HG02840 (cell line): ENCODE measurements at regions not wholly inside any gene's neighbourhood (a gene's known extent, or its start where the extent isn't known, plus 50 kb on each side); places are given as distances from the start of the nearest gene placed in this dataset.

Experiments
- ATAC-seq: cut with Tn5 transposase; IDR thresholded peaks from one replicate; pipeline ENCODE4 v1.9.1; 2021; ENCODE audit warnings: mild to moderate bottlenecking, moderate library complexity, moderate number of reproducible peaks; ENCODE audit not compliant: unreplicated experiment, low FRiP score

DNA sequence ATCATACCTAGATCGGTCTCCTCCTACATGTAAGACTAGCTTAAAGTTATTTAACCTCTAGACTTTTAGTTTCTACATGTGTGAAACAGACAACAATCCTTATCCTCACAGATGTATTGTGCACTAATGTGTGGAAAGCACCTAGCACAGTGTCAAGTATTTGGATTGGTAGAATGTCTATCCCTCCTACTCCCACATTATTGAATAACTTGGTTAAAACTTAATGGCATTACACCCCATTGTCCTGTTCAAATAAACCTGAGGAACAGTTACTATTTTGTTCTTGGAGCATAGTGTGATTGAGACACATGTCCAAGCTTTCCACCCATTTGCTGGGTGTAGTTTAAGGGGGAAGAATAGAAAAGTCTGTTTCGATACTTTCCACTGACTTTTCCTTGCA, 208.8 kb upstream of the JUN start:
- ATAC-seq = no peak

DNA sequence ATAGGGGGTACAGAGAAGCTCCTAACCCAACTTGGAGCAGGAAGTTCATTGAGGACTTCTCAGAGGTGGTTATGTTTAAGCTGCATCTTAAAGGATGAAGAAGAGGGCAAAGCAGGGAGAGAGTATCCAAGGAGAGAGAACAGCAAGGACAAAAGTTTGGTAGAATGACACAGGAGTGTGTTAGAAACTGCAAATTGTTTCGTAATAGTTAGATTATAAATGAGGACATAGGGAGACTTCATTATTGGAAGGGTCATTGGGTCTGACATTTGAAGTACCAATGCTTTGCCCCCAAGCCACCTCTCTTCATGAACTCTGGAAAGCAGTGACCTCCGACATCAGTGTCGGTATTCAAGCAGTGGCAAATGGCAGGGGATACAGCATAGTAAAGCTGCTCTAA, 209.6 kb upstream of the JUN start:
- no peak for ATAC-seq

DNA sequence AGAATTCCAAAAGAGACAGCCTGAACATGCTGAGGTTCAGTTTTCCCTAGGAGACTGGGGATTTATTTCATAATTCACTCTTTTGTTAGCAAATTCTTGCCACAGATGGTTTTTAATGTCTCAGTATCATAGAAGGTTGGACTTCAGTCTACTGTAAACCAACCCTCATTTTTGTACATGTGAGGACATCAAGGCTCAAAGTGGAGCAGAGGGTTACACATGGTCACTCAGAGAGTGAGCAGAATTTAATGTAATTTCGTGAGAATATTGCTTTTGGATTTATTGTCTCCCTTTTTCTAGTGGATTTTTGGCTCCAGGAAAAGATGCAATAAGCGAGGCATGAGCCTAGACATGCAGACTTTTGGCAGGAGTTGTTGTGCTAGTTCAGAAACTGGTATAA, 210.8 kb upstream of the JUN start:
- ATAC-seq = no peak

DNA sequence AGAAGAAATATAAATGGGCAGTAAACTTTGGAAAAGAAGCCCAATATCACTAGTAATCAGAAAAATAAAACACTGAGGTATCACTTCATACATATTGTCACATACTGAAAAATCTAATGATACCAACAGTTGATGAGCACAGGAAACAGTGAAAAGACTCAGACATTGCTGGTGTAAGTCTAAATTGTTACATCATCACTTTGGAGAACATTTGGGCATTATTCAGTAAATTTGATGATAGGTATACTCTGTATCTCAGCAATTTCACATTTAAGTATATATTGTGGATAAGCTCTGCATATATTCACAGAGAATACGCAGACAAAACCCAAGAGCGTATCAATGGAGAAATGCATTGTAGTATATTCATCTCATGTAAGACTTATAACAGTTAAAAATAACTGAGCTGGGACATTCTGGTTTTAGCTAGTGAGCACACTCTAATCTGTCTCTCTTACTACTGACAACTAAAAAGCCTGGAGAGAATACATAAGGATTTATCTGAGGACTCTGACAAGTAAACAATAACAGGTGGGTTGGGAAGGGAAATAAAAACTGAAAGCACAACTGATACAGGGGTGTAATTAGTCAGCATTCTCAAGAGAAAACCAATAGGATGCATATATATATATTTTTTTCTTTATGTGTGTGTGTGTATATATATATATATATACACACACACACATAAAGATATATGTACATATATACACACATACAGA, 212.7 kb upstream of the JUN start:
- ATAC-seq = peak; percentile 69

DNA sequence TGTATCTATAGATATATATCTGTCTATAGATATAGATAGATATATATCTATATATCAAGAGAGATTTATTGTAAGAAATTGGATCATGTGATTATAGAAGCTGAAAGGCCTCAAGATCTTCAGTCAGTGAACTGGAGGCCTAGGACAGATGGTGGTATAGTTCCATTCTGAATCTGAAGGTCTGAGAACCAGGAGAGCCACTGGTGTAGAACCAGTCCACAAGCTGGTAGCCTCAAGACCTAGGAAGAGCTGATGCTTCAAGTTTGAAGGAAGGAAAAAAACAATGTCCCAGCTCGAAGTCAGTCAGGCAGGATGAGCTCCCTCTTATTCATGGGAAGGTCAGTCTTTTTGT, 213.2 kb upstream of the JUN start:
- peak; percentile 41 for ATAC-seq

DNA sequence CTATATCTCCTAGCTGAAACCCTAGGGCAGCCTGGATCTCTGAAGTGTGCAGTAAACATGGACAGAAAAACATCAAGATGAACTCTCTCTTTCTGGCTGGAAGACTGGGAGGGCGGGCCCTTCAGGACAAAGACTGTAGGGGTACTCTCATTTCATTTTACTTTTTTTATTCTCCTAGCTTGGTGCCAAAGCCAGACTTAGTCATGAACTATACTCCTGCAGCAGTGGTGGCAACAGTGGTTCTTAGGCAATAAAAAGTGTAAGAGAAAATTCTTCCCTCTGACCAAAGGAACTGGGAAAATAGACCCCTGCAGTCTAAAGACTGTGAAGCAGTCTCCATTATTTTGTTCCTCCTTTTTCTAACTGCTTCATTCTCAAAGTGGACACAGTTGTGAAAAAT, 213.8 kb upstream of the JUN start:
- ATAC-seq = no peak

DNA sequence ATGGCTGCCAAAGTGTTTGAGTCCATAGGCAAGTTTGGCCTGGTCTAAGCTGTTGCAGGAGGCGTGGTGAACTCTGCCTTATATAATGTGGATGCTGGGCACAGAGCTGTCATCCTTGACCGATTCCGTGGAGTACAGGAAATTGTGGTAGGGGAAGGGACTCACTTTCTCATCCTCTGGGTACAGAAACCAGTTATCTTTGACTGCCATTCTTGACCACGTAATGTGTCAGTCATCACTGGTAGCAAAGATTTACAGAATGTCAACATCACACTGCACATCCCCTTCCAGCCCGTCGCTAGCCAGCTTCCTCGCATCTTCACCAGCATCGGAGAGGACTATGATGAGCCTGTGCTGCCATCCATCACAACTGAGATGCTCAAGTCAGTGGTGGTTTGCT, 215.8 kb upstream of the JUN start:
- no peak for ATAC-seq

DNA sequence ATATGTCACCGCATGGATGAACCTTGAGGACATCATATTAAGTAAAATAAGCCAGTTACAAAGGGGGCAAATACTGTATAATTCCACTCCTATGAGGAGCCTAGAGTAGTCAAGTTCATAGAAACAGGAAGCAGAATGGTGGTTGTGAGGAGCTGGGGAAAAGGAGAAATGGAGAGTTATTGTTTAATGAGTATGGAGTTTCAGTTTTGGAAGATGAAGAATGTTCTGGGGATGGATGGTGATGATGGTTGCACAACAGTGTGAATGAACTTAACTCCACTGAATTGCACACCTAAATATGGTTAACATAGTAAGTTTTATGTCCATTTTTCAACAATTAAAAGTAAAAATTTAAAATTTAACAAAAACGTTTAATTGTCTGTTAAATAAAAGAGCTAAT, 220.9 kb upstream of the JUN start:
- ATAC-seq = no peak

DNA sequence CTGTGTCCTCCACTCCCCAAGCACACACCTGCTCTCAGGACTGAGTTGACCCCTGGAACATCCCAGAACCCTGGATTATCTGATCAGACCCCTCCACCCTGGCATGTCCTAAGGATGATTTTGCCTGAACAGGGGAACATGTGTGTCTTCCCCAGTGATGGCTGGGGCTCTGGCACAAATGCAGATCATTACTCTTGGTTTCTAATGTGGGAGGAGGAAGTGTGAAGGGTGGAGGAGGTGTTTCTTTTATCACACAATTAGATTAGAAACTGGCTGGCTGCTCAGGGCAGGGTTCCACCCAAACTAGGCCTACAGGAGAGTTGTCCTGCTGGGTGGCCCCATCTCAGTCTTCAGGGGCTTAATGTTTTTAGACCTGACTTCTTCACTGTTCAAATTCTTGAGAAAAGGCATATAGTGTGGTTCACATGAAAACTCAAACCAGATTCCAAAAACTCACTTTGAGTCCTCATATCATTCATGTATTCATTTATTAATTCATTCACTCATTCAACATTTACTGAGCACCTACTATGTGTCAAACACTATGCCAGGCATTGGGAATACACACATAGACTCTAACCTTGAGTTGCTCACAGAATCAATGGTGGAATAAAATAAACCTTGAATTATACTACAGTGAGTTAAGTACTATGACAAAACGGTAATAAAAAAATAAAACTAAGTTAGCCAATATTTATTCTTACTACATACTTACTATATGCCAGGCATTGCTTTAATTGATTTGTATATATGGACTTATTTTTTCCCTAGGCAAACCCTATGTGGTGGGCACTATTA, 221.8 kb upstream of the JUN start:
- no peak for ATAC-seq

DNA sequence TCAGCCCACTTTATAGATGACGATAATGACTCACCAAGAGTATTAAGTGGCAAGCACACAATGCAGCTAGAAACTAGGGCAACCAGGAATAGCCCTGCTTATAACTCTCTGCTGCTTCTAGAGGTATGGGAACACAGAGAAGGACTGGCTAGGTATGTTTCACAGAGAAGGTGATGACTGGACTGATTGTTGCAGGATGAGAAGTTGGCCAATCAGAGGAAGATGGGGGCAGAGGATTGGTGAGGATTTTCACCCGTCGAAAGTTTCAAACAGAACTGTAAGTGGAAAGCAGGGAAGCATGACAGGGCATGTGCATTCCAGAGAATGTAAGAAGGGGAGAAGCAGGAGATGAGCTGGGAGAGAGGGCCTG, 222.4 kb upstream of the JUN start:
- ATAC-seq = no peak

DNA sequence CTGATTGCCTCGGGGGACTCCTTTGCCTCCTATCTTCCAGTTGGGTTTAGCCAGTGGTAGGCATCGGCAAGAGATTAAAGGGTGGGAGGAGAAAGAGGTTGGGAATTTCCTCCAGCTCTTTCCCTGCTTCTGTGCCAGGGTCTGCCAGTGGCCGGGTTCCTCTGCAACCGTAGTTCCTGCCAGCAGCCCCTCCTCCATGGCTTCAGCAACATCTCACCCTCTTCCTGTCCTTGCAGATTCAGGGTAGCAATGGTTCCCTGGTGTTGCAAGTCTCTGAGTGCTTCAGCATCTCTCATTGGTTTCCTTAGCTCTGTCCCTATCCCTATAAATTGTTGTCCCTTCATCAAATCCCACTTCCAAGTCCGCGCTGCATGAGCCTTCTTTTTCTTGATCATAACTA, 223.1 kb upstream of the JUN start:
- no peak for ATAC-seq

DNA sequence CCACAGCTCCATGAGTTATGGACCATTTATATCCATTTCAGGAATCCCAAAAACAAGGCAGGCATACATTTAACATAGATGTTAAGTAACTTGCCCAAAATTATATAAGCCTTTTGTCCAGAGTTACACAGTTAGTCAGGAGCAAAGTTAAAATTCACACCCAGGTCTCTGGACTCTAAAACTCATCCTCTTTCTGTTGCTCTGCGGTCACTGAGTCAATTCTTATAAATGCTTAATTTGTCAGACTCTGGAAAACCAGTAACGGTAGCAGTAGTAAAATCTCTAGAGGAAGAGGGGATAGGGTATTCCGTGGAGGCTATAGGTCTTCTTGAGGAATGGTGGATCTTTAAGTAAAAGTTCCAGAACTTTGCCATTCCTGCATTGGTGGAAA, 223.6 kb upstream of the JUN start:
- ATAC-seq = no peak

DNA sequence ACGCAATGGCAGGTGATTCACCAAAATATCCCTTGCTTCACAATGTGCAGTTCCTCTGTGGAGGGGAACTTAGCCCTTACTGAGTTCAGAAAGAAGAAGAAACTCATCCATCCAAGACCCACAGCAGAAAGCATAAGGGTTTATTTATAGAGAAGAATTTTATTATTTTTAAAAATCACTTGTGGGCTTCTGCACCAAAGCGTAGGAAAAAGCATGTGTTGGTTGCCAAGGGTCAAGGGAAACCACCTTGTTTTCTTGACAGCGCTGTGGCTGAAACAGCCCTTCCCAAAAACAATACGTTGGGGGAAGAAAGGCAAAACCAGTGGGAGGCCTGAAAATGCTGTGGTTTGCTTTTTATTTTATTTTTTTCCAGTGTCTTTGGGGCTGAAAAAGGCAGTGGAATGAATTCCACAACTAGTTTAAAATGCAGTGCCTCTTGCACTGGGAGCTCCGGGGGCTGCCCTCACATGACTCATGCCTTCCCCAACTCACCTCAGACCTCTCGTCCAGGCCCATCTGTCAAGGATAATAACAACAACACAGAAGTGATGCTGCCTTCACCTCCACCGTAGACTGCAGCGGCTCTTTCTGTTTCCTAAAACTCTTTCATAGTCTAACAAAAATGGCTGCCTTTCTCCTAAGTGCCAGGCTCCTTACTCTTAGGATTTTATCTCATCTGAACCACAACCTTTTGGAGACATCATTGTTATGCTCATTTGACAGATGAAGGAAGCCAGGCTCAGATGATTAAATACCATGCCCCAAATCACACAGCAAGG, 224.2 kb upstream of the JUN start:
- ATAC-seq = no peak

DNA sequence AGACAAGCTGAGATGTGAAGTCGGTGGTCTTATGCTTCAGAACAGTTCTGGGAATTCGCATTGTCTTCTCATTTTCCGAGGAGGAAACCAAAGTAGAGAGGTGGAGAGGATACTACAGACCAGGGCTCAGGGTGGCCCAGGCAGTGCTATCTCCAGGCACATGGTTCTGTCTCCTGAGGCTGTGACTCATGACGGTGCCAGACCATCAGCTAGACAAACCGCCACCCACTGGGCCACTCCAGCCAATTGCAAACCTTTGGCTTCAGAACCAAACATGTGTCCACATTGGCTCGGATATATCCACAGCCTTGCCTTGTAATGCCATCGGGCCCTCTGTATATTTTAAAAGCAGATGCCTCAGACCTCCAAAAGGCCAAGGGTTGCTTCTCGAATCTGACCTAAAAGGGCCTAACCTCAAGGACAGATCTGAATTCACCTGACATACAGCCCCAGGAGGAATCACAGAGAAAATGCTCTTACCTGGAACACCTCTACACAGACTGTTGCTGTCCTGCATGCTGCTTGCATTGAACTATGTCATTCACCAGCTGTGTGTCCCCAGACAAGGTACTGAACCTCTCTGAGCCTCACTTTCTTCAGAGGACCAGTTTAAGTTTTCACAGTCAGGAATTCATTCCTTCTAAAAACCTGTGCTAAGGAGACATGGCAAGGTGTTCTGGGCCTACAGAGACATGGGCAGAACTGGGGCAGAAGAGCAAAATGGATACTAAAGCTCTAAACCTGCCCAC, 224.9 kb upstream of the JUN start:
- no peak for ATAC-seq

DNA sequence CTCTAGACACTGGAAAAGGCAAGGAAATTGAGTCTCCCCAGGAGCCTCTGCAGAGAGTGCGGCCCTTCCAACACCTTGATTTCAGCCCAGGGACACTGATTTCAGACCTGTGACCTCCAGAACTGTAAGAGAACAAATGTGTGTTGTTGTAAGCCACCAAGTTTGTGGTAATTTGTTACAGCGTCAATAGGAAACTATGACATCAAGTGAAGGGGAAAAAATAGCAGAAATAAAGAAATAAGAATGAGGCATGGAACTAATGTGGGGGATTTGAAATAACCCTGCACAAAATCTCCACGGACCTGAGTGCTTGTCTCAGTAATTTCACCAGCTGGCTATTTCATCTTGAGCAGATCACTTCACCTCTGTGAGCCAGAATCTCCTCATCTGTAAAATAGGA, 227.8 kb upstream of the JUN start:
- ATAC-seq = no peak

DNA sequence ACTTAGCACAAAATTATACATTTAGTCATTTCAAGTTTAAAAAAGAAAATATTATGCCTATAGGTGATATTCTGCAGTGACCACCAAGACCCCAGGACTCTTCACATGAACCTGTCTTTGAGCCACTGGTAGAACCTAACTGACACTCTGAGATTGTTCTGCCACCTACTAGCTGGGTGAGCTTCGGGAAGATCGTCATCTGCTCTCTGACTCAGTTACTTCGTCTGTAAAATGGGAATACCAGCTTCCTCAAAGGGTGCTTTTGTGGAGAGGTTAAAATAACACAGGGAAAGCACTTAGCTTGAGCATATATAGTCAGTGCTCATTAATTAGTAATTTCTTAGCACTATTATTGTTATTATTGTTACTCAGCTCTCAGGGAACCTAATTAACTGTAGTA, 228.5 kb upstream of the JUN start:
- no peak for ATAC-seq

DNA sequence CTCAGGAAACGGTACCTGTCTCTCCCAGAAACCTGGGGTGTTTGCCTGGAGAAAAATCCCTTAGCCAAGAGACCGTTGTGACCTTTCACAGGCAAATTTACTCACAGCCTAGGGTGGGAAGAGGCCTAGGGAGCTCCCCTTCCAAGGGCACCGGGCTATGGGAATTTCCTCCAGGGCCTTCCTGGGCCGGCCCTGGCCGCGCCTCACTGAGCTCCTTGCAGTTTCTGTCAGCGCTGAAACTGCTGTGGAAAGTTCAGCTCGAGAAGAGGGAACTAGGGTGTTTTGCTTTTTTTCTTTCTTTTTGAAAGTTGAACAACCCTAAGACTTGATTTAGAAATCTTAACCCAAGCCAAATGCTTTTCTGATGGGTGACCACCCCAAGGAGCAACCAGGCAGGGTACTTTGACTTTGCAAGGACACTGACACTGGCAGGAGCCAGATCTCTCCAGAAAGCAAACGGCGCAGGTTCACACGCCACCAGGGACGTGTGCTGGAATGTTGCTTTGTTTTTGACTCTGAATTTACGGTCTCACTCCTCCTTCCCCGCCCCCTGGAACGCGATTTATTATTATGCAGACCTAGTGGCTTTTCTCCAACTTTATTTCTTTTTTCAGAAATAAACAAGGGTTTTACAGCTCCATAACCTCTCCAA, 229.6 kb upstream of the JUN start:
- ATAC-seq = peak; percentile 44

DNA sequence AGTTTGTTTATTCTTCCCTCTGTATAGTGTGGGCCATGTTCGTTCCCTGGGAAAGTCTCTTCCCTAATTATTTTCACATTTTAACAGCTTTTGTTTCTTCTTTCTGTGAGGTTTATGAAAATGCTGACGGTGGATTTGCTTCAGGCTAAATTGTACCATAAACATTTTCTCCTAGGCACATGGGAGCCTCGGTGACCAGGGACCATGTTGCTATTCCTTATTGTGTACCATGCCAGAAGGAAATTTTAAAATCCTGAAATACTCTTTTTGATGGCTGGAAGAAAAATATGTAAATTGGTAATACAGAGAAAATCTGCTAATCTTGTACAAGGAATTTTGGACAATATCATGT, 230.1 kb upstream of the JUN start:
- ATAC-seq = no peak

DNA sequence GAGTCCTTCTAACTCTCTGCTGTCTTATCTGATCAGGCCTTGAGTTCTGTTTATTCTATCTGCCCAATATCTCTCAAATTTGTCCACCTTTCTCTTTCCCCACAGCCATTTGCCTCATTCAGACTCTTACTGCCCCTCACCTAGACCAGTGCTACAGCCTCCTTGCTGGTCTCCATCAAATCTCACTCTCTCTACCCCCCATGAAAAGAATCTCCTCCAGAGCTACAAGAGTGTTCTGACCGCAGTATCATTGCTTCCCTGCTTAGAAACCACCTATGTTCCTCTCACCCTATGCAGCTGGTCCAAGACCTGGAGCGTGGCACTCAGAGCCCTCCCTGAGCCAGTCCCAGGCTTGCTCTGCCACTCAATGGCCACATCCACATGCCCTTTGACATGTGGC, 231.0 kb upstream of the JUN start:
- no peak for ATAC-seq

DNA sequence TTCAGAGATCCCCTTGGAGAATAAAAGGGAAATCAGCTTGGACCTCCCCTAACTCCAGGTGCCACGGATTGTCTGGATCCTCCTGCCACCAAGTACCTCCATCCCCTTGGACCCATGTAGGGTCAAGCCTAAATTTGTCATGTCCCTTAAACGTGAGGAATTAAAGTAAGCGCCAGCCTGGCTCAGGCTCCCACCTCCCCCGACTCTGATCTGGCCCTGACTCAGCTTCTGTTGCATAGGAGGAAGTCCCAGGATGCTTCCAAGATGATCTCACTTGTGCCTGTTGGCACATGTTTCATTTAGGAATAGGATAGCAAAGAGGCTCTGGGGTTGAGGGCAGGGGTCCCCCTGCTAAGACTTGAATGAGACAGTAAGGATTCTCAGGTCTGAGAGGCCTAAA, 231.9 kb upstream of the JUN start:
- no peak for ATAC-seq

DNA sequence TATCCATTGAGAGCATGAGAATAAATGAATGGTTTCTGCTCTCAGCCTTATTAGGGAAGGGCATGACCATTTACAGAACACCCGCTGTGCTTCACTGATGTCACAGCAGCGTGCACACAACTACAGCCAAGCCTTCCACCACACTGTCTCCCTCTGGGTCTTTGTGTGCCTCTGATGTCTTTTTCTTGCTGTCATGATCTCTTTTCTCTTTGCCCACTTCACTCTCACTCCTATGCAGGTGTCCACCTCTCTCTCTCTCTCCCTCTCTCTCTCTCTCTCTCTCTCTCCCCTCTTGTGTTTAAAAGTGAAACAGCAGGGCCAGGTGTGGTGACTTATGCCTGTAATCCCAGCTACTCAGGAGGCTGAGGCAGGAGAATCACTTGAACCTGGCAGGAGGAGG, 232.5 kb upstream of the JUN start:
- no peak for ATAC-seq
